ENCODE measurements at regions not wholly inside any gene's neighbourhood (a gene's known extent, or its start where the extent isn't known, plus 50 kb on each side); places are given as distances from the start of the nearest gene placed in this dataset.

DNA sequence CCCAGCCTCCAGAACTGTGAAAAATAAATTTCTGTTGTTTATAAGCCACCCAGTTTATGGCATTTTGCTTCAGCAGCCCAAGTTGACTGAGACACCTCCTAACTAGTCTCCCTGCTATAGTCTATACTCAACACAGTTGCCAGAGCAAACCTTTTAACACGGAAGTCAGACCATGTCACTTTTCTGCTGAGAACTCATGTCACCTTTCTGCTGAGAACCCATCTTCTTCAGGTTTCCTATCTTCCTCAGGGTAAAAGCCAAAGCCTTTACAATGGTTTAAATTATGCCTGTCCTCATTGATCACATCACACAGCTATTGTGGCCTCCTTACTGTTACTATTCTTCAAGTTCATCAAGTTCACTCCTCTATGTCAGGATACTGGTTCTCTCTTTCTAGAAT lies 74.3 kb upstream of the SOX6 start:
- Histone ChIP-seq H3K4me3 (ENCODE audit: low read depth in 2 of 2, low read length in 2 of 2) (no peak overlapping the region), H3K27me3 (ENCODE audit: control insufficient read depth, insufficient read depth, low read length) (no peaks in the 10 kb centered on the region), H3K4me1 (ENCODE audit: control insufficient read depth, insufficient read depth, low read length) (no peaks in the 10 kb centered on the region), H3K9me3 (ENCODE audit: control insufficient read depth, insufficient read depth, low read depth, low read length) (no peaks in the 10 kb centered on the region), H3K36me3 (ENCODE audit: control insufficient read depth, insufficient read depth, low read length) (no peaks in the 10 kb centered on the region), H3K27ac (ENCODE audit: low read length) (no peak overlapping the region)
- DNase-seq (ENCODE audit: low read depth, low spot score) (no peak), ATAC-seq (no peak)
- intact Hi-C loops (cut with micrococcal nuclease; ENCODE audit: unreplicated experiment) = no loop called here
- CTCF ChIA-PET = no interaction called here
- POLR2A ChIA-PET = no interaction called here
- BruUV-seq (replicated peaks) = no TSS peak
- in situ Hi-C loops (cut with HindIII; ENCODE audit: low pct_unique_long_range_greater_than_20kb, low sequenced_read_pairs) = no loop called here
- TF ChIP-seq SIN3A (IDR thresholded peaks at IDR 0.05; ENCODE audit: borderline replicate concordance, insufficient read depth, low read depth, low read length) = no peak
- no peak for TF ChIP-seq POLR2AphosphoS5 (IDR thresholded peaks at IDR 0.05; ENCODE audit: low read depth, low read length)
- TF ChIP-seq TCF7L2 (IDR thresholded peaks at IDR 0.05; ENCODE audit: low read depth, low read length) = no peak
- no peak for TF ChIP-seq REST (IDR thresholded peaks at IDR 0.05; ENCODE audit: insufficient read depth in 1 of 2, low read depth in 2 of 2, low read length in 1 of 2)
- TF ChIP-seq CTCF (IDR thresholded peaks at IDR 0.05) = no peak

DNA sequence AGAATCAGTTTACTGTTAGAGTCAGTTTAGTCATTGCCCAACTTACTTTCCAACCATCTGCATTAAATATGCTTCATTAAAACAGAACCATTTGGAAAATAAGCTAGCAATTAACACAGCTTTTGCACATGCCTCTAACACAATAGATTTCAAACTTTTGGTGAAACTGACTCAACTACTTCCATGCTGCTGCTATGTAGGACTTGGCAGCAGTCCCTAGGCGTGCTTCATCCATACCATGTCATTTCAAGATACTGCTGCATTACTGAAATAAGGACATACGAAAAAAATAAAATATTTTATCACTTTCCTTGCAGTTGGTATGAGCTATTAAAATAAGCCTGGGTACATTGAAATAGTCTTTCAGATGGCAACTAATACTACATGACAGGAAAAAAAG lies 65.5 kb upstream of the SOX6 start:
- DNase-seq (ENCODE audit: low read depth, low spot score) = no peak
- TF ChIP-seq SIN3A (IDR thresholded peaks at IDR 0.05; ENCODE audit: borderline replicate concordance, insufficient read depth, low read depth, low read length) = no peak
- TF ChIP-seq TCF7L2 (IDR thresholded peaks at IDR 0.05; ENCODE audit: low read depth, low read length) = no peak
- Histone ChIP-seq H3K4me1 (ENCODE audit: control insufficient read depth, insufficient read depth, low read length) (no peaks in the 10 kb centered on the region), H3K9me3 (ENCODE audit: control insufficient read depth, insufficient read depth, low read depth, low read length) (no peaks in the 10 kb centered on the region), H3K4me3 (ENCODE audit: low read depth in 2 of 2, low read length in 2 of 2) (no peak overlapping the region), H3K36me3 (ENCODE audit: control insufficient read depth, insufficient read depth, low read length) (no peaks in the 10 kb centered on the region), H3K27me3 (ENCODE audit: control insufficient read depth, insufficient read depth, low read length) (no peaks in the 10 kb centered on the region), H3K27ac (ENCODE audit: low read length) (no peak overlapping the region)
- ChIA-PET CTCF (no interaction called here), POLR2A (no interaction called here)
- no TSS peak for BruUV-seq (replicated peaks)
- in situ Hi-C loops (cut with HindIII; ENCODE audit: low pct_unique_long_range_greater_than_20kb, low sequenced_read_pairs) = no loop called here
- intact Hi-C loops (cut with micrococcal nuclease; ENCODE audit: unreplicated experiment) = no loop called here
- ATAC-seq = no peak

- ATAC-seq (no peak), DNase-seq (ENCODE audit: low read depth, low spot score) (no peak)
- no peak overlapping the region for H3K27ac ChIP-seq (ENCODE audit: low read length)
- no peak for TF ChIP-seq REST (IDR thresholded peaks at IDR 0.05; ENCODE audit: insufficient read depth in 1 of 2, low read depth in 2 of 2, low read length in 1 of 2)
- no peak overlapping the region for H3K4me3 ChIP-seq (ENCODE audit: low read depth in 2 of 2, low read length in 2 of 2)
- POLR2A ChIA-PET = no interaction called here
- H3K36me3 ChIP-seq (ENCODE audit: control insufficient read depth, insufficient read depth, low read length) = no peaks in the 10 kb centered on the region
- intact Hi-C loops (cut with micrococcal nuclease; ENCODE audit: unreplicated experiment) = no loop called here
- in situ Hi-C loops (cut with HindIII; ENCODE audit: low pct_unique_long_range_greater_than_20kb, low sequenced_read_pairs) = no loop called here
- no peaks in the 10 kb centered on the region for H3K27me3 ChIP-seq (ENCODE audit: control insufficient read depth, insufficient read depth, low read length)
- CTCF ChIA-PET = no interaction called here
- H3K4me1 ChIP-seq (ENCODE audit: control insufficient read depth, insufficient read depth, low read length) = no peaks in the 10 kb centered on the region
- BruUV-seq (replicated peaks) = no TSS peak
- no peaks in the 10 kb centered on the region for H3K9me3 ChIP-seq (ENCODE audit: control insufficient read depth, insufficient read depth, low read depth, low read length)
Observed at GRCh38 chr11:16418428-16419097, 62.2 kb upstream of the SOX6 start.
